T-helper 1 cell (primary cell): ENCODE measurements at regions not wholly inside any gene's neighbourhood (a gene's known extent, or its start where the extent isn't known, plus 50 kb on each side); places are given as distances from the start of the nearest gene placed in this dataset.
"Not testable (repeated sequence)": the region's sequence is repeated elsewhere in the genome, so short reads cannot be mapped to it uniquely, and the experiment has no call there.

Experiments used
- DNase-seq, 5 donors: peaks; one replicate each; pipeline ENCODE4 v3.0.0-alpha.2; 2012 to 2020

GRCh38 chr12:3367750-3368444 lies 123.1 kb upstream of the PRMT8 start:
- DNase-seq = no peak

GRCh38 chr12:3371018-3371417 lies 120.0 kb upstream of the PRMT8 start:
- DNase-seq = no peak

GRCh38 chr12:3375326-3375725 lies 115.7 kb upstream of the PRMT8 start:
- no peak for DNase-seq

- DNase-seq = no peak
Observed at GRCh38 chr12:3376779-3377455, 114.1 kb upstream of the PRMT8 start.

- DNase-seq = no peak
Observed at GRCh38 chr12:3378655-3379054, 112.3 kb upstream of the PRMT8 start.

- no peak for DNase-seq
Observed at GRCh38 chr12:3379079-3379478, 111.9 kb upstream of the PRMT8 start.

GRCh38 chr12:3380200-3381043 lies 110.6 kb upstream of the PRMT8 start:
- DNase-seq = no peak

- no peak for DNase-seq
Observed at GRCh38 chr12:3381059-3382047, 109.7 kb upstream of the PRMT8 start.

- no peak for DNase-seq
Observed at GRCh38 chr12:3389986-3390385, 101.0 kb upstream of the PRMT8 start.

GRCh38 chr12:3397596-3397995 lies 93.4 kb upstream of the PRMT8 start:
- DNase-seq = not testable (repeated sequence)

- no peak for DNase-seq
Observed at GRCh38 chr12:3398196-3398789, 92.7 kb upstream of the PRMT8 start.

GRCh38 chr12:3405821-3406220 lies 85.2 kb upstream of the PRMT8 start:
- DNase-seq = no peak

- DNase-seq = no peak
Observed at GRCh38 chr12:3407723-3408122, 83.3 kb upstream of the PRMT8 start.

GRCh38 chr12:3409662-3410061 lies 81.3 kb upstream of the PRMT8 start:
- no peak for DNase-seq

GRCh38 chr12:3416159-3416558 lies 74.8 kb upstream of the PRMT8 start:
- DNase-seq = no peak

- DNase-seq = no peak
Observed at GRCh38 chr12:3416670-3417069, 74.3 kb upstream of the PRMT8 start.

GRCh38 chr12:3417113-3417512 lies 73.9 kb upstream of the PRMT8 start:
- no peak for DNase-seq

- DNase-seq = no peak
Observed at GRCh38 chr12:3417937-3418462, 73.0 kb upstream of the PRMT8 start.

GRCh38 chr12:3418609-3419390 lies 72.2 kb upstream of the PRMT8 start:
- no peak for DNase-seq

GRCh38 chr12:3419558-3419957 lies 71.4 kb upstream of the PRMT8 start:
- DNase-seq = no peak

GRCh38 chr12:3420693-3421092 lies 70.3 kb upstream of the PRMT8 start:
- no peak for DNase-seq
